Subcutaneous abdominal adipose tissue (tissue), 5 donors: ENCODE measurements at regions not wholly inside any gene's neighbourhood (a gene's known extent, or its start where the extent isn't known, plus 50 kb on each side); places are given as distances from the start of the nearest gene placed in this dataset.

ENCODE experiments used
- H3K27ac ChIP-seq: one replicate; pipeline ENCODE4 v1.7.0; 2013; ENCODE audit warnings: low read depth, mild to moderate bottlenecking, inconsistent platforms, low read length, moderate library complexity
- H3K27me3 ChIP-seq, 5 donors: one replicate each; pipeline ENCODE4 v1.7.0; 2013; ENCODE audit warnings: low read length in 5 of 5, inconsistent platforms in 1 of 5; ENCODE audit not compliant: control insufficient read depth in 5 of 5, insufficient read depth in 4 of 5
- H3K36me3 ChIP-seq, 5 donors: one replicate each; pipeline ENCODE4 v1.7.0; 2013; ENCODE audit warnings: low read length in 5 of 5; ENCODE audit not compliant: control insufficient read depth in 5 of 5, insufficient read depth in 5 of 5
- H3K4me1 ChIP-seq, 5 donors: one replicate each; pipeline ENCODE4 v1.7.0; 2013; ENCODE audit warnings: low read length in 5 of 5, mild to moderate bottlenecking in 3 of 5, moderate library complexity in 1 of 5; ENCODE audit not compliant: control insufficient read depth in 5 of 5, insufficient read depth in 5 of 5
- H3K4me3 ChIP-seq, 5 donors: one replicate each; pipeline ENCODE4 v1.7.0; 2013; ENCODE audit warnings: low read length in 5 of 5, low read depth in 1 of 5
- H3K9ac ChIP-seq, 5 donors: one replicate each; pipeline ENCODE4 v1.7.0; 2013; ENCODE audit warnings: low read length in 5 of 5, mild to moderate bottlenecking in 4 of 5, moderate library complexity in 3 of 5
- H3K9me3 ChIP-seq, 5 donors: one replicate each; pipeline ENCODE4 v1.7.0; 2013; ENCODE audit warnings: low read length in 5 of 5; ENCODE audit not compliant: control insufficient read depth in 5 of 5
- donor health status: healthy.
- donor health status: healthy.
- donor health status: healthy.
- donor health status: healthy.
- donor health status: healthy.

DNA sequence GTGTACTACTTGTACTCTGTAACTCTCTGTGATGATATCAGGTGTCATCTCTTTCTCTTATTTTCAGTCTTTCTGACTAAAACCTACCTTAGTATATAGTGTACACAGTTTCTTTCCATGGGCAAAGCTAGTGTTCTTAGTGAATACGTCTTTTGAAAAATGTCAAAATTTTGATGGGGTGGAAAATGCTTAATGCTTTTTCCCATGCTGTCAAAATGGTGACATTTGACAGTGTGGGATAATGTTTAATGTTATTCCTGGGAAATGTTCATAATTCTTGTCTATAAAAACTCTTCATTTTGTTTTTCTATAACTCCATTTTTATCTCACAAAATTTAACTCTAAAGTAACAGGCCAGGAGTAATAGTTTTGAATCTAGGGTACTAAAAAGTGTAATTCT lies 742.7 kb upstream of the FOXG1 start:
- Histone ChIP-seq H3K4me3 (no peak overlapping the region), H3K27ac (no peak overlapping the region), H3K9ac (no peak overlapping the region)

DNA sequence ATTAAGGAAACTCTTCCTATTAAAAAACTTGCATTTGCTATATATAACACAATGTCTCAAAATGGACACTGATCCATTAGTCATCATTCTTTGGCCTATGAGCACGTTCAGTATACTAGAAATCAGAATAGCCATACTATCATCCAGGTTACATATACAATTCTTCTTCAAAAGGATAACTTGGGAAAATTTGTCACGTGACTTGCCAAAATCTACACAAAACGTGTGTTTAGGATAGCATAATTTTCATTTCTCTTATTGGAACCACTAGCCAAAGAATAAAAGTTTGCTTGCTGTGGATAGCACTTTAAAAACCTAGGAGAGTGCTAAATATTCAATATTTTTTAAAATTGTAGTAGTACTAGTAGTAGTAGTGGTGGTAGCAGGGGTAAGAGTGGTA lies 714.3 kb upstream of the FOXG1 start:
- Histone ChIP-seq H3K27ac (no peak overlapping the region), H3K36me3 (no peaks in the 10 kb centered on the region), H3K27me3 (no peaks in the 10 kb centered on the region), H3K4me3 (no peak overlapping the region), H3K4me1 (peaks cover 0 to under 1% (median 0%) of the 10 kb centered on the region in 5 donors), H3K9me3 (no peaks in the 10 kb centered on the region), H3K9ac (no peak overlapping the region)

More for the DNA sequence above, 742.7 kb upstream of the FOXG1 start:
- Histone ChIP-seq H3K27me3 (no peaks in the 10 kb centered on the region), H3K36me3 (no peaks in the 10 kb centered on the region), H3K9me3 (peaks cover 0 to 3% (median 0%) of the 10 kb centered on the region in 5 donors), H3K4me1 (no peaks in the 10 kb centered on the region)

DNA sequence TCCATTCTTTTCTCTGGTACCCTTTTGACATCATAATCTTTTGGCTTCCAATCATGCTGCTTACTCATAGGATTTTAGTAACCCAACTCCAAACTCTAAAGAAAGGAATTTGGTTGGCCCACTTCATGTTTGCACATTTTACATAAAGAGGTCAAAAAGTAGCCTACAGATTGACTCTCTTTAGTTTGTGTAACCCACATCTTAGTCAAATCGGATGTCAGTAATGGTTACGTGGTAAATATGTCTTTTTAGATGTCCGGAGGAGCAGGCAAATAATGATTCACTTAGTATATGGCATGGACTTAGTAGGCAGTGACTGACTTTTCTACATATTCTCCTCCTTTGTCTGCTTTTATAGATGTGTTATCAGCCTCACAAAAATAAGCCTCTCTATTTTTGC lies 711.6 kb upstream of the FOXG1 start:
- Histone ChIP-seq H3K27ac (no peak overlapping the region), H3K27me3 (no peaks in the 10 kb centered on the region), H3K36me3 (no peaks in the 10 kb centered on the region), H3K9me3 (no peaks in the 10 kb centered on the region), H3K9ac (no peak overlapping the region), H3K4me1 (peaks cover 0 to 4% (median 2%) of the 10 kb centered on the region in 5 donors), H3K4me3 (no peak overlapping the region)

DNA sequence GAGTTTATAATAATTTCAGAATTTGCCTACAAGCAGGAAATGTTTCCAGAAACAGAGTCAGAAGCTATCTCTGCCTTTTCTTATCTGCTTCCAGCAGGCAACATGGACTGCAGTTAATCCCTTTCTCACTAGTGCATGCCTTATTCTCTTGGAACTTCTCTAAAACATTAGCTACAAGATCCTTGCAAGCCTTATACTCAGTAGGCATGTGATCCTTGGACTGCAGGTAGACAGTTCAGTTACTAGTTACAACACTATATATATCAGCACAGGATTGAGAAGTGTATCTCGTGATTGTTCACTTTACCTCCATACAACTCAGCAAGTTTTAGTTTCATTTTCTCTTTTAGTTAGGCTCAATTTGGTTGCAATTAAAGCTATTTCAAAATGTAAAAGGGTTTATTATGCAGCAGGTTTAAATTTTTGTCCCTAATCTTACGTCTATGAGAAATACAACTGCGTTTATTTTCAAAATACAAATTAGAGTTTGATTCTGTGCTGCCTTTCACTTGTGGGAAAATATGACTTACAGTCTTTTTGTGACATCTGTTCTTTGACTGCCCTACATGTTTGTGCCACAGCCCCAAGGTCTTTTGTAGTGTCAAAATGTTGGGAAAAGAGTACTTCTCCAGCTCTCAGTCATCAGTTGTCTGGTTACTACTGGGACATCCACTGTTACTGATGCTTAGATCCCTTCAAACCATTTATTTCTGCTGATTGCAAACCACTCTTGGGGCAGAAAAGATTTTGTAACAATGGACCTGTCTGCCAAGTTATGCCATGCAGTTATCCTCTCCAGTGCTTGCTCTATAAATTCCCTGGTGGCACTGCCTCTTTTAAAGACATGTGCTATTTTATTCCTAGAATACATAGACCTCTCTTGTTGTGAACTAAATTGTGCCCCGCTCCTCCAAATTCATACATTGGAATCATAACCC lies 709.0 kb upstream of the FOXG1 start:
- H3K27ac ChIP-seq, result no peak overlapping the region
- peak overlapping the region in 4 of 5 donors; percentile 44 to 63 (median 54) for H3K4me3 ChIP-seq
- peak overlapping the region in 1 of 5 donors; percentile 40 for H3K9ac ChIP-seq
- no peaks in the 10 kb centered on the region for H3K36me3 ChIP-seq
- no peaks in the 10 kb centered on the region for H3K9me3 ChIP-seq
- no peaks in the 10 kb centered on the region for H3K27me3 ChIP-seq
- peaks cover 0 to 4% (median 2%) of the 10 kb centered on the region in 5 donors for H3K4me1 ChIP-seq

DNA sequence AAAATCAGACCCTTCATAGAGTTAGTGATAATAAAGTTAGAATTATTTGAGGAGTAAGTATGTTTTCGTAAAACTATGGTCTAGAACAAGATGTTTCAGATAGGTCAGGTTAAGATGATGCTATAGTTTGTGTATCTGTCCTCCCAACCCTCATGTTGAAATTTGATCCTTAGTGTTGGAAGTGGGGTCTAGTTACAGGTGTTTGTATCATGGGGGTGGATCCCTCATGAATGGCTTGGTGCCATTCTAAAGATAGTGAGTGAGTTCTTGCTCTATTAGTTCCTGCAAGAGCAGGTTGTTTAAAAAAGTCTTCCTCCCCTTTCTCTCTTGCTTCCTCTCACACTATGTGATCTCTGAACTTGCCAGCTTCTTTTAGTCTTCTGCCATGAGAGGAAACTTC lies 707.3 kb upstream of the FOXG1 start:
- no peak overlapping the region for H3K9ac ChIP-seq
- no peaks in the 10 kb centered on the region for H3K27me3 ChIP-seq
- H3K4me1 ChIP-seq, result peaks cover 0 to 4% (median 2%) of the 10 kb centered on the region in 5 donors
- no peaks in the 10 kb centered on the region for H3K9me3 ChIP-seq
- no peak overlapping the region for H3K27ac ChIP-seq
- no peaks in the 10 kb centered on the region for H3K36me3 ChIP-seq
- H3K4me3 ChIP-seq, result no peak overlapping the region

DNA sequence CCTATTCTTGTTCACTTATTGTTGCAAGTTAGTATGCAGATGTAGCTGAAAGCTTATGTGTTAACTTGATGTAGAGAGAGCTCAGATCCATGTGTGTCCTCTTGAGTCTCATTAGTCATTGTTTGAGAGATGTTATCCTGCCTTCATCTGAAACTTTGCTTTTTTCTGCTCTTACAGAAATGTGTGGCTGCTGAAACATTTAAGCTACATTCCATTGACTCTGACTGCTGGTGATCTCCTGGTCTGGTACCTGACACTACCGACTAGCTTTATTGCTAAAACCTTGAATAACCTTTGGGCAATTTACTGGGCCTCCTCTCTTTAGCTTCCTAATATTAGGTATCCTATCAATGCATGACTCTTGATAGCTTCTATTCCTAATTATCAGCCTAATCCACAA lies 705.6 kb upstream of the FOXG1 start:
- Histone ChIP-seq H3K27me3 (no peaks in the 10 kb centered on the region), H3K9me3 (no peaks in the 10 kb centered on the region), H3K4me1 (peaks cover 0 to 4% (median 2%) of the 10 kb centered on the region in 5 donors), H3K36me3 (no peaks in the 10 kb centered on the region), H3K4me3 (no peak overlapping the region), H3K27ac (no peak overlapping the region), H3K9ac (no peak overlapping the region)

DNA sequence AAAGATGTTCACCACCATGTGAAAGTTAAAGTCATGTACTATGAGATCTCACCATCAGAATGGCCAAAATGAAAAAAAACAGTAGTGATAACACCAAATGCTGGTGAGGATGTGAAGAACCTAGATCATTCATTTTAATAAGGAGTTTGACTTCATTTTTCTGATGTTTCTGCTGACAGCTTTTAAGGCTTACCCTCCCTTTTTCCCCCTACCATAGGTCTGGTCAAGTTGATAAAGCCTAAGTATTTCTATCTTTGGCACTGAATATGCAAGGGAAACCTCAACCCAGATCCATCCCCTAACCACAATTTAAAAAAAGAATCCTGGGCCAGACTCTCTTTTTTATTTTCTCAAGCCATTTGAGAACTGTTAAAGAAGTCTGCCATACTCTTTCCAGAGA lies 689.6 kb upstream of the FOXG1 start:
- Histone ChIP-seq H3K27ac (no peak overlapping the region), H3K4me1 (no peaks in the 10 kb centered on the region), H3K9me3 (peaks cover 0 to 2% (median 0%) of the 10 kb centered on the region in 5 donors), H3K9ac (no peak overlapping the region), H3K36me3 (no peaks in the 10 kb centered on the region), H3K27me3 (no peaks in the 10 kb centered on the region), H3K4me3 (no peak overlapping the region)

DNA sequence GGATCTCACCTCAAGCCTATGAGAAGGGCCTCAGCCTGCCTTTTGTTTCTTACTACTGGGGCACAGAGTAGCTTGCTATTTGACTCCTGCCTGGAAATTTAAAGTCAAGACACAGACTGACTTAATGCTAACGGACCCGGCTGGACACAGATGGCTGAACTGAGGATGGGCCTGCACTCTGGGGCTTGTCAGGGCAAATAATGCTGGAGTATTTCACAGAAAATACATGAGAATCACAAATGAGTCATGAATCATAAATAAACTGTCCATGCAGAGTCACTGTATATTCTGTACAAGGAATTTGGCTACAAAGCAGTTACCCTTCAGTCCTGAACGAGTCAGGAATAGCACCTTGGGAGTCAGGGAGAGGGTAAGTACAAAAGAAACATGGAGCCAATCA lies 683.2 kb upstream of the FOXG1 start:
- Histone ChIP-seq H3K9me3 (no peaks in the 10 kb centered on the region), H3K4me1 (no peaks in the 10 kb centered on the region), H3K36me3 (no peaks in the 10 kb centered on the region), H3K9ac (no peak overlapping the region), H3K27me3 (no peaks in the 10 kb centered on the region), H3K27ac (no peak overlapping the region), H3K4me3 (no peak overlapping the region)

DNA sequence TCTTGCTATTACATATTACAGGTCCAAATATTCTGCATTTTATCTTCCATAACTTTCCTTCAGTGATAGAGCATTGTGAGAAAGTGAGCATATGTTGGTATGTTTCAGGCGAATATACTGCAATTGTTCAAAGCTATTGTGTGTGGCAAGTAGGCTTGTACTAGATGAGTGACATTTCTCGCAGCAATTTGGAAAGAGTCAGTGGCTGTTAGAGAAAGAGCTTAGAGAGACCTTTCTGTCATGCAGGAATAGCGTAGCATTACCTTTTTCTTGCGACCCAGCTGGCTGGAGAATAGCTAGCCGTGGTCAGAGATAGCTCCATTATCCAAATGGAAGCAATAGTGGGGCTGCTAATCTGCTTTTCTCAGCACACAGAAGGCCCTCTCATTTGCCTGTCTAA lies 678.5 kb upstream of the FOXG1 start:
- Histone ChIP-seq H3K27me3 (no peaks in the 10 kb centered on the region), H3K4me3 (no peak overlapping the region), H3K9ac (no peak overlapping the region), H3K36me3 (no peaks in the 10 kb centered on the region), H3K27ac (no peak overlapping the region), H3K4me1 (no peaks in the 10 kb centered on the region), H3K9me3 (no peaks in the 10 kb centered on the region)

DNA sequence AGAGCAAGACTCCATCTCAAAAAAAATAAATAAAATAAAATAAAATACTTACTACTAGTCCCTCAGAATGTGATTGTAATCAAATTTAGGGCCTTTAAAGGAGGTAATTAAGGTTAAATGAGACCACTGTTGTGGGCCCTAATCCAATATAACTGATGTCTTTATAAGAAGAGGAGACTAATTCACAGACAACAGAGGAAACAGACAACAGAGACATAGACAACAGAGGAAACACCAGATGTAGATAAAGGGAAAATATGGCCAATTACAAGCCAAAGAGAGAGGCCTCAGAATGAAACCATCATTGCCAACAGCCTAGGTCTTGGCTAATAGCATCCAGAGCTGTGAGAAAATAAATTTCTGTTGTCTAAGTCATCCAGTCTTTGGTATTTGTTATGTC lies 669.0 kb upstream of the FOXG1 start:
- Histone ChIP-seq H3K9me3 (no peaks in the 10 kb centered on the region), H3K27me3 (no peaks in the 10 kb centered on the region), H3K27ac (no peak overlapping the region), H3K36me3 (no peaks in the 10 kb centered on the region), H3K4me3 (no peak overlapping the region), H3K4me1 (no peaks in the 10 kb centered on the region), H3K9ac (no peak overlapping the region)
